Ovary (tissue), 3 donors: ENCODE measurements at regions not wholly inside any gene's neighbourhood (a gene's known extent, or its start where the extent isn't known, plus 50 kb on each side); places are given as distances from the start of the nearest gene placed in this dataset.

Experiments used
- EP300 ChIP-seq: sonication (generic); formaldehyde crosslinking; IDR thresholded peaks from one replicate; pipeline ENCODE4 v1.6.1; 2017; ENCODE audit warnings: antibody characterized with exemption
- POLR2A ChIP-seq: fragments of 450-650 bp; IDR thresholded peaks from one replicate; pipeline ENCODE4 v1.6.1; 2017; ENCODE audit warnings: antibody characterized with exemption, mild to moderate bottlenecking, moderate library complexity
- TF ChIP-seq, protein P1 (sequence below), 3 donors: fragments of 450-650 bp in 2 of 3; fragments of 200-600 bp in 1 of 3; IDR thresholded peaks; one replicate each; pipeline versions ENCODE4 v1.5.1 to v1.8.0; 2016 to 2022; ENCODE audit warnings: antibody characterized with exemption in 3 of 3, mild to moderate bottlenecking in 1 of 3
- donor health status: DM: no; HTN: no; CAD: no.

DNA sequence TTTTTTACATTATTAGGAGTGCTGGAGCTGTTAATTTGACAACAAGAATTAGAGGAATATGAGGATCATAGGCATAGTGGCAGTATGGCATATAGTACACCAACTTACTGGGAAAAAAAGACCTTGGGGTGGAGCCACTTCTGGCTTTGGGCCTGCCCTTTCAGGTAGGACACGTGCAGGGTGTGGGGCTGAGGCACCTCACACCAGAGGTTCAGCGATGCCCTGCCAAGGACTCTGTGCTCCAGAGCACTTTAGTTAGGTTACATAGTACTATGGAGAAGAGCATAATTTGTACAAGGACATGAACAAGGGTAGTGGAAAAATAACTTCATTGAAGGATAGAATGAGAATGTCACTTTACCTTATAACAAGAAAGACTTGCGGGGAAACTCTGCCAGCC is 77.1 kb upstream of the CD302 start:
- TF ChIP-seq, protein P1, sequence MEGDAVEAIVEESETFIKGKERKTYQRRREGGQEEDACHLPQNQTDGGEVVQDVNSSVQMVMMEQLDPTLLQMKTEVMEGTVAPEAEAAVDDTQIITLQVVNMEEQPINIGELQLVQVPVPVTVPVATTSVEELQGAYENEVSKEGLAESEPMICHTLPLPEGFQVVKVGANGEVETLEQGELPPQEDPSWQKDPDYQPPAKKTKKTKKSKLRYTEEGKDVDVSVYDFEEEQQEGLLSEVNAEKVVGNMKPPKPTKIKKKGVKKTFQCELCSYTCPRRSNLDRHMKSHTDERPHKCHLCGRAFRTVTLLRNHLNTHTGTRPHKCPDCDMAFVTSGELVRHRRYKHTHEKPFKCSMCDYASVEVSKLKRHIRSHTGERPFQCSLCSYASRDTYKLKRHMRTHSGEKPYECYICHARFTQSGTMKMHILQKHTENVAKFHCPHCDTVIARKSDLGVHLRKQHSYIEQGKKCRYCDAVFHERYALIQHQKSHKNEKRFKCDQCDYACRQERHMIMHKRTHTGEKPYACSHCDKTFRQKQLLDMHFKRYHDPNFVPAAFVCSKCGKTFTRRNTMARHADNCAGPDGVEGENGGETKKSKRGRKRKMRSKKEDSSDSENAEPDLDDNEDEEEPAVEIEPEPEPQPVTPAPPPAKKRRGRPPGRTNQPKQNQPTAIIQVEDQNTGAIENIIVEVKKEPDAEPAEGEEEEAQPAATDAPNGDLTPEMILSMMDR (IDR thresholded peaks at IDR 0.05) = no peak
- TF ChIP-seq POLR2A (no peak), EP300 (no peak)
